Transverse colon (tissue), 4 donors: ENCODE measurements at regions not wholly inside any gene's neighbourhood (a gene's known extent, or its start where the extent isn't known, plus 50 kb on each side); places are given as distances from the start of the nearest gene placed in this dataset.

Source experiments
- DNase-seq: peaks from one replicate; pipeline ENCODE4 v3.0.0-alpha.2; 2019
- H3K27ac ChIP-seq, 4 donors: fragments of 200-600 bp; sonication (generic); 2 replicates each; pipeline ENCODE4 v1.5.1; 2016 to 2018; ENCODE audit warnings: inconsistent platforms in 4 of 4
- H3K27me3 ChIP-seq: fragments of 200-600 bp; sonication (generic); 2 replicates; pipeline ENCODE4 v1.5.1; 2017; ENCODE audit warnings: inconsistent platforms
- H3K36me3 ChIP-seq, 4 donors: fragments of 200-600 bp; sonication (generic); 2 replicates each; pipeline ENCODE4 v1.5.1; 2017 to 2019; ENCODE audit warnings: inconsistent platforms in 4 of 4
- H3K4me1 ChIP-seq, 4 donors: fragments of 200-600 bp; sonication (generic); 2 replicates each; pipeline ENCODE4 v1.5.1; 2017 to 2020; ENCODE audit warnings: inconsistent platforms in 4 of 4
- H3K4me3 ChIP-seq, 4 donors: fragments of 200-600 bp; sonication (generic); 1 replicate in 1 of 4; 2 replicates in 3 of 4; pipeline versions ENCODE4 v1.5.1 to v1.6.1; 2017 to 2019; ENCODE audit warnings: inconsistent platforms in 4 of 4
- H3K9me3 ChIP-seq, 2 donors: fragments of 200-600 bp; sonication (generic); 2 replicates each; pipeline ENCODE4 v1.5.1; 2017 to 2019; ENCODE audit warnings: inconsistent platforms in 2 of 2
- EP300 ChIP-seq: sonication (generic); formaldehyde crosslinking; IDR thresholded peaks from one replicate; pipeline ENCODE4 v1.6.1; 2017; ENCODE audit warnings: antibody characterized with exemption, low read depth
- POLR2A ChIP-seq: fragments of 450-650 bp; IDR thresholded peaks from one replicate; pipeline ENCODE4 v1.6.1; 2016; ENCODE audit warnings: antibody characterized with exemption, mild to moderate bottlenecking, moderate library complexity
- POLR2AphosphoS5 ChIP-seq, 3 donors: sonication (generic); formaldehyde crosslinking; IDR thresholded peaks; one replicate each; pipeline ENCODE4 v1.6.1; 2016; ENCODE audit warnings: antibody characterized with exemption in 3 of 3
- WGBS, 2 donors: methylation state at CpG; one replicate each; pipeline ENCODE4 v1.1.5; 2018; ENCODE audit warnings: low coverage in 1 of 2; 5-methylcytosine and 5-hydroxymethylcytosine counted together
- in situ Hi-C, 4 donors: fragments of 200-750 bp; cut with MboI; loops; one replicate each; pipeline versions ENCODE4 v1.15.0 to v1.15.1; 2017; ENCODE audit warnings: low sequenced_read_pairs in 3 of 4, low pct_ligation_motif_present in 1 of 4, low pct_unique_long_range_greater_than_20kb in 1 of 4
- intact Hi-C: fragments of 100-400 bp; cut with DNase I; formaldehyde crosslinking; loops from one replicate; pipeline ENCODE4 v1.15.1; 2023; ENCODE audit warnings: low total_unique reads
- TF ChIP-seq, protein P1 (sequence below), 5 experiments: fragments of 200-600 bp in 3 of 5; fragments of 450-650 bp in 2 of 5; sonication (generic) in 3 of 5; IDR thresholded peaks; 1 replicate in 2 of 5; 2 replicates in 3 of 5; pipeline ENCODE4 v1.5.1; 2016 to 2017; ENCODE audit warnings: antibody characterized with exemption in 5 of 5, inconsistent platforms in 3 of 5, mild to moderate bottlenecking in 2 of 5, moderate library complexity in 1 of 5

DNA sequence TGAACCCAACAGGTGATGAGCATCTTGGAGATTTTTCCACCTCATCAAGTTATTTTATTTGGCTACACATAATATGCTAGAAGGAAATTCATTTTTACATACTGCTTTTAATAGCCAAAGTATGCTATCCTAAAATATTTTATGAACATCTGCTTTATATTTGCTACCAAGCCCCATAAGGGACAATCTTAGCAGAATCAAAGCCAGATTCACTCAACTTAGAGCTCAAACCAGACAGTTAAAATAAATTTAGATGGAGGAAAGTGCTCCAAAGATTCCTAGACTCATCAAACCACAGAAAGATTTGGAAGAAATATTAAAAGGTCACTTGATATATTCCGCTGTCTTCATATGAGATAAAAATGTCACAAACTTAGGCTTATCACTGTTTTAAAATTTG is 637.1 kb upstream of the CCNG1 start:
- TF ChIP-seq, protein P1, sequence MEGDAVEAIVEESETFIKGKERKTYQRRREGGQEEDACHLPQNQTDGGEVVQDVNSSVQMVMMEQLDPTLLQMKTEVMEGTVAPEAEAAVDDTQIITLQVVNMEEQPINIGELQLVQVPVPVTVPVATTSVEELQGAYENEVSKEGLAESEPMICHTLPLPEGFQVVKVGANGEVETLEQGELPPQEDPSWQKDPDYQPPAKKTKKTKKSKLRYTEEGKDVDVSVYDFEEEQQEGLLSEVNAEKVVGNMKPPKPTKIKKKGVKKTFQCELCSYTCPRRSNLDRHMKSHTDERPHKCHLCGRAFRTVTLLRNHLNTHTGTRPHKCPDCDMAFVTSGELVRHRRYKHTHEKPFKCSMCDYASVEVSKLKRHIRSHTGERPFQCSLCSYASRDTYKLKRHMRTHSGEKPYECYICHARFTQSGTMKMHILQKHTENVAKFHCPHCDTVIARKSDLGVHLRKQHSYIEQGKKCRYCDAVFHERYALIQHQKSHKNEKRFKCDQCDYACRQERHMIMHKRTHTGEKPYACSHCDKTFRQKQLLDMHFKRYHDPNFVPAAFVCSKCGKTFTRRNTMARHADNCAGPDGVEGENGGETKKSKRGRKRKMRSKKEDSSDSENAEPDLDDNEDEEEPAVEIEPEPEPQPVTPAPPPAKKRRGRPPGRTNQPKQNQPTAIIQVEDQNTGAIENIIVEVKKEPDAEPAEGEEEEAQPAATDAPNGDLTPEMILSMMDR (IDR thresholded peaks at IDR 0.05), result no peak
- no peak for TF ChIP-seq EP300
- DNase-seq, result no peak
- in situ Hi-C loops (no loop called here), intact Hi-C loops (no loop called here)
- WGBS, 2 donors, result 95 to 100% methylated on average over 1 of the region's 1 CpG
- Histone ChIP-seq H3K9me3 (no peaks in the 10 kb centered on the region), H3K36me3 (no peaks in the 10 kb centered on the region), H3K4me3 (no peak overlapping the region), H3K27me3 (no peaks in the 10 kb centered on the region), H3K27ac (no peak overlapping the region), H3K4me1 (no peaks in the 10 kb centered on the region)

DNA sequence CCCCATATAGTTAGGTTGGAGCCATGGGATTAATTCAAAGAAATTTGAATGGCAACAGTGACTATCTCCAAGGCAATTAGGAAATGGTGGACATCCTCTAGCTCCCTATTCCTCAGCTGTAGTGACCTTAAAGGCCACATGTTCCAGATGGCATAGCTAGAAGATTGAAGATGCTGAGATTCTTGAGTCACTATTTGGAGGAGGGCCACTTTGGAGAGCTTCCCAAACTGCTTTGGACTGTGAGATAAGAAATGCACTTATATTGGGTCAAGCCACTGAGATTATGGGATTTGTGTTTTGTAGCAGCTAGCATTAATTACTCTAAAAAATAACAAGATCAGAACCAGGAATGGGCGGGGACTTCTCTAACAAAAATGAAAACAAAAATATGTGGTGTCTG is 636.2 kb upstream of the CCNG1 start:
- H3K4me1 ChIP-seq, result no peaks in the 10 kb centered on the region
- TF ChIP-seq POLR2A, result no peak
- TF ChIP-seq, protein P1 (IDR thresholded peaks at IDR 0.05), result no peak
- no peak for TF ChIP-seq POLR2AphosphoS5 (IDR thresholded peaks at IDR 0.05)
- TF ChIP-seq EP300, result no peak
- in situ Hi-C loops, result no loop called here
- 74% methylated on average over 1 of the region's 1 CpG; no CpG with 5 or more reads in 1 of the 2 donors for WGBS, 2 donors
- no peaks in the 10 kb centered on the region for H3K36me3 ChIP-seq
- no peak overlapping the region for H3K4me3 ChIP-seq
- H3K9me3 ChIP-seq, result no peaks in the 10 kb centered on the region
- H3K27ac ChIP-seq, result no peak overlapping the region
- intact Hi-C loops, result no loop called here
- DNase-seq, result no peak
- H3K27me3 ChIP-seq, result no peaks in the 10 kb centered on the region

DNA sequence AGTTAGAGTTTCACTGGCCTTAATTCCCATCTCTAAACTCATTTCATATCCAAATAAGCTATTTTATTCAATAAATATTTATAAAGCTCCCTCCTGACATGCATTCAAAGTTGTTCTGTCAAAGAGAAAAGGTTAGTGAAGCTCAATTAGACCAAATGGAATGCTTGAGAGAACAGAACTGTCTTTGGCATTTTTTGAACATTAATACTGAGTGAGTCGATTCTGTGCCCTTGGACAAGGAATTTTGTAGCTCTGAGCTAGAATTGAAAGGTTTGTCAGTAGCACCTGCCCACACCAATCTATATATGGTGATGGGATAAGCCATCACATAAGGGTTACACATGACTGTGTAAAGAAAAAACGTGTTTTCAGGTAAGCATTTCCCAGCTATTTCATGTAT is 631.2 kb upstream of the CCNG1 start:
- intact Hi-C loops, result no loop called here
- no peaks in the 10 kb centered on the region for H3K4me1 ChIP-seq
- no peak overlapping the region for H3K27ac ChIP-seq
- no peaks in the 10 kb centered on the region for H3K36me3 ChIP-seq
- no peaks in the 10 kb centered on the region for H3K27me3 ChIP-seq
- in situ Hi-C loops, result no loop called here
- DNase-seq, result no peak
- TF ChIP-seq POLR2A (no peak), EP300 (no peak)
- H3K9me3 ChIP-seq, result no peaks in the 10 kb centered on the region
- 54 to 68% methylated on average over 2 of the region's 2 CpGs for WGBS, 2 donors
- no peak overlapping the region for H3K4me3 ChIP-seq

DNA sequence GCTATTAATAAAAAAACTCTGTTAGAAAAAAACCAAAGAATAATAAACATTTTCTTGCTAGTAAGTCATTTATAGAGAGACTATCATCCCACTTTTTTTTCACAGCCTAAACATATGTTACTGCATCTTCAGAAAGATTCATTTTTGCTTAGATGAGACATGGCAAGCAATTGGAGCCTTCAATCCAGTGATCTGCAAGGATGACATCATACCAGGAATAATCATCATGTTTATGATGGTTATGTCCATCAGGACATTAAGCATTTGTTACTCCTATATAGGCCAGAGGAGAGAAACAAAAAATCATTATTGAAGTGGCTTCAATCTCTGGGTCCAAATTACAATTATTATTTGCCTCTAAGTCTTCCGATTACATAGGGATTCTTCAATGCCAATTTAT is 626.3 kb upstream of the CCNG1 start:
- H3K4me3 ChIP-seq, result no peak overlapping the region
- in situ Hi-C loops, result no loop called here
- TF ChIP-seq POLR2AphosphoS5 (IDR thresholded peaks at IDR 0.05), result no peak
- 85 to 90% methylated on average over 1 of the region's 1 CpG for whole genome bisulfite sequencing, 2 donors
- intact Hi-C loops, result loop anchor here (5.0 kb wide), 1 partner anchor 401 kb away; no protein-coding TSS in a partner anchor
- no peaks in the 10 kb centered on the region for H3K27me3 ChIP-seq
- DNase-seq, result no peak
- H3K4me1 ChIP-seq, result no peaks in the 10 kb centered on the region
- H3K36me3 ChIP-seq, result no peaks in the 10 kb centered on the region
- H3K9me3 ChIP-seq, result no peaks in the 10 kb centered on the region
- no peak overlapping the region for H3K27ac ChIP-seq

DNA sequence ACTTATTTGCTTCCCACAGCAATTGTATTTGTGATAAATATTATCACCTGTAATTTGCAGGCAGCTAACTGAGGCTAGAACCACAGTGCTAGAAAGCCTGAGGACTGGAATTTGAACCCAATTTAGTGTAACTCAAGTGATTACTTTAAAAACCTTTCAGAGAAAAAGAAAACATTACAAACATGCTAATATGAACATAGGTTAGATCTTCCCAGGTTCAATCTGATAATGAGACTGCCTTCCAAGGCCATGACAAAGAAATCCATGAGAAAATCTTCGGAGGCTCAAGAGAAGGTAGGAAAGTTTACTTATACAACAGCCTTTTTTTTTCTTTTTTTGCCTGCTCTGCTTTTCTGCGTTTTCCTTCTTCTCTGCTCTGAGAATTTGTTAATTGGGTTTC is 620.6 kb upstream of the CCNG1 start:
- Histone ChIP-seq H3K36me3 (no peaks in the 10 kb centered on the region), H3K27me3 (no peaks in the 10 kb centered on the region), H3K4me1 (no peaks in the 10 kb centered on the region), H3K9me3 (no peaks in the 10 kb centered on the region), H3K4me3 (no peak overlapping the region), H3K27ac (no peak overlapping the region)
- in situ Hi-C loops, result no loop called here
- intact Hi-C loops, result no loop called here
- TF ChIP-seq, protein P1 (IDR thresholded peaks at IDR 0.05), result no peak
- TF ChIP-seq POLR2A (no peak), EP300 (no peak), POLR2AphosphoS5 (IDR thresholded peaks at IDR 0.05) (no peak)
- no peak for DNase-seq
- WGBS, 2 donors, result 61 to 63% methylated on average over 2 of the region's 2 CpGs
